HG03378 (cell line): ENCODE measurements at regions not wholly inside any gene's neighbourhood (a gene's known extent, or its start where the extent isn't known, plus 50 kb on each side); places are given as distances from the start of the nearest gene placed in this dataset.
A peak's percentile ranks its signal among the peaks of the same experiment; 100 is the strongest.

Source experiments
- ATAC-seq: cut with Tn5 transposase; IDR thresholded peaks from one replicate; pipeline ENCODE4 v1.9.1; 2021; ENCODE audit warnings: mild to moderate bottlenecking, moderate library complexity; ENCODE audit not compliant: unreplicated experiment

- ATAC-seq = no peak
These were observed 50.3 kb upstream of the HMHB1 start for GRCh38 chr5:143761663-143762062.

DNA sequence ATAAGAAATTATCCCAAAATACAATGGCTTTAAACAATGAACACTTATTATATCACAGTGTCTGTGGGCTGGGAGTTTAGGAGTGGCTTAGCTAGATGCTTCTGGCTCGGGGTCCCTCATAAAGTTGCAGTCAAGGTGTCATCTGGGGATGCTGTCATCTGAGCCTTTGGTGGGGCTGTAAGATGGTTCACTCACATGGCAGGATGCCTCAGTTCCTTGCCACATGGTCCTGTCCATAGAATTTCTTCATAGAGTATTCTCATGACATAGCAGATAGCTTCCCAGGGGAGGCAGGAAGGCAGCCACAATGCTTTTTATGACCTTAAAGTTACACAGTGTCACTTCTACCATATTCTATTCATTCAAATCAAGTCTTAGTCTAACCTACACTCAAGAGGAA lies 51.2 kb upstream of the HMHB1 start:
- no peak for ATAC-seq

GRCh38 chr5:143760131-143760505 lies 51.8 kb upstream of the HMHB1 start:
- peak; percentile 60 for ATAC-seq

- no peak for ATAC-seq
These were observed 52.4 kb upstream of the HMHB1 start for GRCh38 chr5:143759396-143760130.

DNA sequence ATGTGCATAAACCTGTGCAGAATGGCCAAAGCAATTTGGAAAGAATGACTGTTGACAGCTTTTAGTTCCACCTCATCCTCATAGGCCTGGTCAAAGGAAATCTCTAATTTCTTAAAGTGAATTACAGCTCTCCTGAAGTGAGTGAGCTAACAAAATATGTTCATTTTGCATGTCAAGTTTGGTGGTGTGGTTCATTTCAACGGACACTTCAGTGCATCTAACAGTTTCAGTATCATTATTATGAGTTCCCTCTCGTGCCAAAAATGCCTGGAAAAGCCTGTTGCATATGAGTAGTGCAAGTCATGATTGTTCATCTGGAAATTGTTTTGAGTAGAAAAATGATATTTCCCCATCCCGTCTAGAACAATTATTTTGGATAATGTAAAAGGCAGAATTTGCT lies 53.2 kb upstream of the HMHB1 start:
- ATAC-seq = peak; percentile 76

- ATAC-seq = no peak
These were observed 53.9 kb upstream of the HMHB1 start for GRCh38 chr5:143758015-143758414.

DNA sequence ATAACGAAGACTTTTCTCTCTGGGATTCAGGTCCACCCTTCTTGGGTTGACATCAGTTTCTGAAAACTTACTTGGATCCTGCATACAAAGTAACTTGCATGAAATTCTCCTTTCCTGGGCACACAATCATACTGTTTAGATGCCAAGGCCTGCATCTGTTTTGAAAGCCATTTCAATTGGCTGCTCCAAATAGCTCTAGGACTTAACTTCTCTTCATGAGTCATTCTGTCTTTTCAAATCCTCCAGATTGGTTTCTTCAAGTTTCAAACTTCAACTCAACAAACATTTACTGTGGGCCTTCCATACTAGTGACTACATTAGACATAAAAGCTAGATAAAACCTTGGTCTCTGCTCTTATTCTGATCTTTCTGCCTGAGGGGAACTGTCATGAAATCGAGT lies 54.8 kb upstream of the HMHB1 start:
- no peak for ATAC-seq

DNA sequence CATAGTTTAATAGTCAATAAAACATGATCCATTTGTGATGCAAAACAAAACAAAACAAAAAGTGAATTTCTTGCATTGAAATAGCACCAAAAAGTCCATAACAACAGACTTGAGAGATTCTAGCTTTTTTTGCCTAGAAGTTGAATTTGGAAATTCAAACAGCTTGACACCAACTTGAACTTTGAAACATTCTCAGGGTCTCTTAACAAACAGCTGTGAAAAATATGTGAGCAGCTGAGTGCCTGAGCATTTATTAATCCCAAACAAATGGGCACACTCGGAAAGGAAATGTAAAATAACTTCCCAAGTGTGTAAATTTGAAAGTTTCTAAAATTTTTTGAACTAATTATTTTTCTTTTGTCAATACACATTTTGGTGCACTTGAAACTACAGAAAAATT lies 56.0 kb upstream of the HMHB1 start:
- no peak for ATAC-seq

DNA sequence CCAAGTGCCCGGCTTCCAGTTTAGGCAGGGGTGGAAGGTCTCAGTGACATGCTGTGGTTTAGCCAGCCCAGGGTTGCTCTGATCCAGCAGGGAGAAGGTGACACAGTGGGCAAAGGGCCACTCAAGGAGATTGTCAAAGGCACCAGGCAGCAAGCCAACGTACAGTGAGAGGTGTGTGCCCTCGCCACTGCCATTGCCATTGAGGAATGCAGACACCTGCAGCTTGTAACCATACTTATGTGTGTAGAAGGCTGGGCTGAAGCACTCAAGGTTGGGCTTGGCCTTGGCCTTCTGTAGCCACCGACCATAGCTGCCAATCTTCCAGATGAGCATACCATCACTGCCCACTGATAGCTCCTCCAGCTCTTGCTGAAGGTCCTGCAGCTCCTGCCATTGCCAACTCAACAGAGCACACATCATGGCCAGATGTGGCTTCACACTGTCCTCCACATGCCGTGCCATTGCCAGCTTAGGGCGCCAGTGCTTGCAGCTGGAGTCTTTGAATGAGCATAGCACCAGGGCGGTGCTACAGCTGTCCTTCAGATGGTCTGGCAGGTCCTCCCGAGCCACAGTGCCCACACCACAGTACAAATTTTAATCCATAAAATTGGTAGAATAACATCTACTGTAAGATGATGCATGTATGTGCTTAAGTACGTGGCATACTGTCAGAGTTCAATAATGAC lies 59.7 kb upstream of the HMHB1 start:
- no peak for ATAC-seq

GRCh38 chr5:143751342-143751741 lies 60.6 kb upstream of the HMHB1 start:
- no peak for ATAC-seq

DNA sequence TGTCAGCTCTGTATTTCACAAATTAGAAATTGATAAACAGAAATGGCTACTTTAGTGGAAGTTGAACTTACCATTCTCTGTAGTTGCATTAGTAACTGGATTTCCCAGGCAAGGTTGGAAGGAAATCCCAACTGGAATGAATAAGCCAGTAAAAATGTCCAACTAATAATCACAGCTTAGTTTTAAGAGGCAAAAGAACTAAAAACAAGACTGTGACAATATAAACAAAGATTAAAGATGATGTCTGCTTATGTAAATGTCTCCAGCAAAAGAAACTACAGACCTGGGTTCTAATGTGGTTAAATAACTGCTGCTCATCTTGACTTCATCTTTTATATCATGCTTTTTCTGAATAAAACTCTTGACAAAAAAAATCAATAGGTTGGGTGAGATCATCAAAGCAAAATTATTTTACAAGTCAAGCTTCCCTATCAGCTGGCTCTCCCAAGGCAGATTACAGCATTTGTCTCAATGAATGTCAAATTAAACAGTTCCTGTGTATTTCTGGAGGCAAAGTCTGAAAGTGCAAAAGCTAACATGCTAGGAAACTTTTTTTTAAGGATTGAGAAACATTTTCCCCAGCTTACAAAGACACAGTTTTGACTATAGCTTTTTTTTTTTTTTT lies 62.3 kb upstream of the HMHB1 start:
- no peak for ATAC-seq

- ATAC-seq = no peak
These were observed 63.4 kb upstream of the HMHB1 start for GRCh38 chr5:143748516-143748915.

- no peak for ATAC-seq
These were observed 69.0 kb upstream of the HMHB1 start for GRCh38 chr5:143742951-143743350.

DNA sequence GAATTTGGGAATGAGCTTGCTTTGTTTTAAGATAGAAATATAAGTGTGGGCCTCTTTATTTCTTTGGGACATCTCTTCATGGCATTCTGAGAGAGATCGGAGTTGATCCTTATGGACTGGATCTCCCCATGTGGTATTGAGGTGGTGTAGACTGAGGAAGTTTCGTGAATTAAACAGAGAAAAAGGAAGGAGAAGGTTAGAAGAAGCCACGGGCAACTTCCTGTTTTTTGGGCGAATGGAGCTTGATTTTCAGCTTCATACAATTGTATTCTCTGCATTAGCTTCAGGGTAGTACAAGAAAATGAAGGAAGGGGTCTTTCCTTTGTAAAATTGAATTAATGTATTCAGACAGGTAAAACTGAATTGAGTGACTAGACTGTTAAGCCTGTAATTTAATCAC lies 70.5 kb upstream of the HMHB1 start:
- ATAC-seq = no peak

DNA sequence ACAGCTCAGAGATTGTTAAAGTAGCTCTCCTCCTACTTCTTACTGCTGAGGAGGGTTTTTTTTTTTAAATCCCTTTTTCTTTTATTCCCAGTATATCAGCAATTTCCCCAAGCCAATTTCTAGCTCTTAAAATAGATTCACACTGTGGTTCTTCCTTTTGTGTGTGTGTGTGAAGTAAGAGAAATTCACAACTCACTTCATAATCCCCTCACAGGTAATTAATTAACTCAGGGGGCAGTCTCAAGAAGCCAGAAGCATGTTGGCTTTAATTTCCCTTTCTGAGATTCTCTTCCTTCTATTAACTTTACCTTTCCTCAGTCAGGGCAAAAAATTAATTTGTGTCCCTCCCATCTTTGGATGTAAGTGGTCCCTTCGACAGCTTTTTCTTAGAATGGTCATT lies 71.0 kb upstream of the HMHB1 start:
- no peak for ATAC-seq

GRCh38 chr5:143739746-143740145 lies 72.2 kb upstream of the HMHB1 start:
- no peak for ATAC-seq

GRCh38 chr5:143738417-143739401 lies 73.3 kb upstream of the HMHB1 start:
- ATAC-seq = no peak

GRCh38 chr5:143737062-143737461 lies 74.9 kb upstream of the HMHB1 start:
- ATAC-seq = no peak

DNA sequence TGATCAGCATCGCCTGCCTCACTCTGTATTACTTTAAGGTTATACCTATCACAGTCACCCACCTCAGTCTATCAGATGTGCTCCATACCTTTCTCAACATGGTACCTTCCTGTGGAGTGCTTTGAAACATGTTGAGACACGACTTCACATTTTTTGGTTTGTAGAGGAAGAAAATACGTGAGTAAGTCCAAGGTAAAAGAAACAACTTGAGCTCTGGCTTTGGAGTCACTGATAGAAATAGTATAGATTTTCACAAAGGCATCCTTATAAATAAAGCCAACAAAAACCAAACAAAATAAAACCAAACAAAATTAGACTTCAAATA lies 77.5 kb upstream of the HMHB1 start:
- ATAC-seq = no peak

DNA sequence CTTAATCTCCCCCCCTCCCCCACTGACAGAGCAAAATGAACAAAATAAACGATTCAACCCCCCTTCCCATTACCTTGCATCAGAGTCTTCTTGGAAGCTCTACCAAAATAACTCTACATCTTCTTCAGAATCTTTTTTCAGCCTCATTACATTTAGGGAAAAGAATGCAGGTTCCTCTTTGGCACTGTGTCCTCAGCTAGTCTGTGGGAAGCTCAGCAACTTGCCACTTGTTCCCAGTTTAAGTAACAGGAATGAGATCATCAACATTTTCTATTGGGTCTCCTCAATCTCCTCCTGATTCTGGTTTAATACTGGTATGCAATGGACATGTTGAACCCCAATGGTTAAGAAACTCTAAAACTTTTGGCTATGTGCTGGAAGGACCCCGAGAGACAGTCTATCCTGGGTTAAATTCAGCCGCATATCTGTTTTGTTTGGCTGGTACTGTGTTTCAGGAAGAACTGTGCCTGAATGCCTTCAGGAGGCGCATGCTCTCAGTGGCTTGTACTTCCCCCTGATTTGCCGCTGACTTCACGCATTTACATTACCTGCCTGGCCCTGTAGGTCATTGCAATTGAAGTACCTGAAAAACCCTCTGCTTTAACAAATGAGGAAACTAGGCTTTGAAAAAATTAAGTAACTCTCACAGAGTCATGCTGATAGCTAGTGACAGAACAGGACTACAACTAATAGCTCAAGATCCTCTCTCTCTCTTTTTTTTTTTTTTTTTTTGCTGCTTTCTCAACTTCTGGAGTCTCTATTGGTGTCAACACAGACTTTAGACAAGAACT lies 78.1 kb upstream of the HMHB1 start:
- ATAC-seq = no peak
